Hematopoietic multipotent progenitor cell treated with erythropoietin and hydrocortisone succinate and interleukin-3 and kit ligand, for 6 days (in vitro differentiated cells): ENCODE measurements at regions not wholly inside any gene's neighbourhood (a gene's known extent, or its start where the extent isn't known, plus 50 kb on each side); places are given as distances from the start of the nearest gene placed in this dataset.
"Not testable (repeated sequence)": the region's sequence is repeated elsewhere in the genome, so short reads cannot be mapped to it uniquely, and the experiment has no call there.

ENCODE experiments used
- DNase-seq: peaks from one replicate; pipeline ENCODE4 v3.0.0-alpha.2; 2015

GRCh38 chr2:142710336-142710735, 167.1 kb upstream of the KYNU start:
- no peak for DNase-seq

- DNase-seq, result no peak
Measured at GRCh38 chr2:142707318-142707717, 170.1 kb upstream of the KYNU start.

- DNase-seq, result not testable (repeated sequence)
Measured at GRCh38 chr2:142702397-142702796, 175.1 kb upstream of the KYNU start.

GRCh38 chr2:142695350-142696257, 181.9 kb upstream of the KYNU start:
- peak; percentile 95 for DNase-seq

- DNase-seq, result peak; percentile 22
Measured at GRCh38 chr2:142694282-142694681, 183.2 kb upstream of the KYNU start.

- DNase-seq, result peak; percentile 70
Measured at GRCh38 chr2:142693171-142693950, 184.1 kb upstream of the KYNU start.

GRCh38 chr2:142688856-142689605, 188.4 kb upstream of the KYNU start:
- no peak for DNase-seq

- DNase-seq, result no peak
Measured at GRCh38 chr2:142687509-142687908, 190.0 kb upstream of the KYNU start.

- no peak for DNase-seq
Measured at GRCh38 chr2:142687075-142687474, 190.4 kb upstream of the KYNU start.

- no peak for DNase-seq
Measured at GRCh38 chr2:142684667-142685066, 192.8 kb upstream of the KYNU start.

- DNase-seq, result peak; percentile 78
Measured at GRCh38 chr2:142682528-142682927, 194.9 kb upstream of the KYNU start.

- no peak for DNase-seq
Measured at GRCh38 chr2:142681952-142682351, 195.5 kb upstream of the KYNU start.

GRCh38 chr2:142678164-142678563, 199.3 kb upstream of the KYNU start:
- no peak for DNase-seq

GRCh38 chr2:142675398-142675797, 202.1 kb upstream of the KYNU start:
- DNase-seq, result no peak

GRCh38 chr2:142673836-142674235, 203.6 kb upstream of the KYNU start:
- DNase-seq, result no peak

GRCh38 chr2:142672698-142673097, 204.8 kb upstream of the KYNU start:
- DNase-seq, result no peak

- DNase-seq, result no peak
Measured at GRCh38 chr2:142670362-142670761, 207.1 kb upstream of the KYNU start.

GRCh38 chr2:142668420-142668819, 209.0 kb upstream of the KYNU start:
- no peak for DNase-seq

- no peak for DNase-seq
Measured at GRCh38 chr2:142665241-142665640, 212.2 kb upstream of the KYNU start.

GRCh38 chr2:142650601-142651000, 226.9 kb upstream of the KYNU start:
- peak; percentile 67 for DNase-seq

- DNase-seq, result no peak
Measured at GRCh38 chr2:142649581-142649980, 227.9 kb upstream of the KYNU start.

- DNase-seq, result no peak
Measured at GRCh38 chr2:142642650-142643049, 234.8 kb upstream of the KYNU start.

GRCh38 chr2:142629193-142629592, 248.3 kb upstream of the KYNU start:
- no peak for DNase-seq
